Stimulated activated CD8-positive, alpha-beta memory T cell treated with anti-CD3 and anti-CD28 coated beads, Interleukin-7, amount 100 ng/mL, for 4 hours (primary cell): ENCODE measurements at regions not wholly inside any gene's neighbourhood (a gene's known extent, or its start where the extent isn't known, plus 50 kb on each side); places are given as distances from the start of the nearest gene placed in this dataset.

Experiments used
- DNase-seq, 2 donors: peaks; one replicate each; pipeline ENCODE4 v3.0.0-alpha.2; 2020; ENCODE audit warnings: low read depth in 2 of 2

DNA sequence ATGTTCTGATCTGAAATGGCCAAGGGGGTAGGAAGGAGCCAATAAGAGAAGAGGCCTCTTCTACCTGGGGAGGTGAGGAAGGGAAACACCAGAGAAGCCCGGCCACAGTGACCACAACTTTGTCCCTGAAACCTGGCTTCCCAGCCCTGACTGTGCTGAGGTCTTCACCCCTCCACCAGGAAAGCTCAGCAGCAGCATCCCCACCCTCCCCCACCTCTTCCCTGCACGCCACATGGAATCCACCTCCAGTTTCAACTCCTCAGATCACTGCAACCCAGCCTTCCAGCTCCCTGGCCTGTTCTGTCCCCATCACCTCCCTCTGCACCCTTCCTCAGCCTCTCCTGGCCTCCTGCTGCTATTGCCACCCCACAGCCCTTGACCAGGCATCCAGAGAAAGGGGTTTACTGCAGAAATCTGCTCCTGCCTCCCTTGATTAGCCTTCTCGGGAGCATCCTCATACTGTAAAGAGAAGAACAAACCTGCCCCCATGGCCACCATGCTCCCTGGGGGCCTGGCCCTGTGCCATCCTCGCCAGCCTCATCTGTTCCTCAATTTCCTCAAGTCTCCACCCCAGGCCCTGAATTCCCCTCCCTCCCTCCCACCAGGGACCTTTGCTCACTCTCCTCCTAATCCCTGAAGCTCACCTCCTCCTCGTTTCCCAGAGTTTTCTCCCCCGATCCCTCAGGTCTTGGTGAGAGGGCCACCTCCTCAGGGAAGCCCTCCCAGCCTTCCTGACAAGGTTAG, 450.9 kb downstream of the MATN1 start:
- no peak for DNase-seq

DNA sequence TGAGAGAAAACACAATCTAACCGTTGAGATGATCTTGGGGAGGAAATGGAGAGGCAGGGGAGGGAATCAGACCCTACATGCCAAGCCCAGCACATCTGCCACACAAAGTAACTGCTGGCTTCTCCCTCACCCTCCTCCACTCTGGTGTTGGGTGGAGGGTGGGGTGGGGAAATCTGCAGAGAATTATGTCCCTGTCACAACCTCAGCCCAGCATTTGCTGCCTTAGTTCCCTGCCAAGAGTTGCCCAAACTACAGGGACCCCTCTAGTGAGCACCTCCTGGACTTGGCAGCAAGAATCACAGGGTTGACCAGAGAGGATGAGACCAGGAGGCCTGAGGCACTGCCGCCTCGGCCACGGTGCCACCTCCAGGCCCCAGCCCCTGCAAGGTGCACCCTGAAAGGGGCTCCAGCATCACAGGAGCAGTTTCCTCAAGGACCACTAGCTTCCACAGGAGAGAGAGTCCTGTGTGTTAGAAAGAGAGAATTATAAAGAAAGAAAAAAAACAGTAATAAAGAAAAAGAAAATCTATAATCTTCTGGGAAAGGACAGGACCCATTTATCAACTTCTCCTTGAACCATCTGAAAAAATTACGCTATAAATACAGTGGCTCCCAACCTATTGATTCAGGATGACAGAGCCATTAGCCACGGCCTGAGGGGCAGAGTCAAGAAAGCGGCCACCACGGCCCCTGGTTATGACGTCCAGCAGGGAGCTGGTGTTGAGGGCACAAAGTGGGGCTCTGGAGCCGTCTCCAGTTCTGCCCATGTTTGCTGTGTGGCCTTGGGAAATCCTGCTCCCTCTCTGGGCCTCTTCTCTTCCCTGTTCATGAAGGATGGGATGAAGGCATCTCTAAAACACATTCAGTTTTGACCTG, 451.7 kb downstream of the MATN1 start:
- no peak for DNase-seq

DNA sequence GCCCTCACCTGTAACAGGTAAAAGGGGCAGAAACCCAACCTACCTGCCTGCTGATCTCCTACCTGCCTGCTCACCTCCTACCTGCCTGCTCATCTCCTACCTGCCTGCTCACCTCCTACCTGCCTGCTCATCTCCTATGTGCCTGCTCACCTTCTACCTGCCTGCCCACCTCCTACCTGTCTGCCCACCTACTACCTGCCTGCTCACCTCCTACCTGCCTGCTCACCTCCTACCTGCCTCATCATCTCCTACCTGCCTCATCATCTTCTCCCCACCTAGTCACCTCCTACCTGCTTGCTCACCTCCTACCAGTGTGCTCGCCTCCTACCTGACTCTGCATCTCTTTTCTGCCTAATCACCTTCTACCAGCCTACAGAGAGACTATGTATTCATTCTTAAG, 452.9 kb downstream of the MATN1 start:
- DNase-seq: no peak

DNA sequence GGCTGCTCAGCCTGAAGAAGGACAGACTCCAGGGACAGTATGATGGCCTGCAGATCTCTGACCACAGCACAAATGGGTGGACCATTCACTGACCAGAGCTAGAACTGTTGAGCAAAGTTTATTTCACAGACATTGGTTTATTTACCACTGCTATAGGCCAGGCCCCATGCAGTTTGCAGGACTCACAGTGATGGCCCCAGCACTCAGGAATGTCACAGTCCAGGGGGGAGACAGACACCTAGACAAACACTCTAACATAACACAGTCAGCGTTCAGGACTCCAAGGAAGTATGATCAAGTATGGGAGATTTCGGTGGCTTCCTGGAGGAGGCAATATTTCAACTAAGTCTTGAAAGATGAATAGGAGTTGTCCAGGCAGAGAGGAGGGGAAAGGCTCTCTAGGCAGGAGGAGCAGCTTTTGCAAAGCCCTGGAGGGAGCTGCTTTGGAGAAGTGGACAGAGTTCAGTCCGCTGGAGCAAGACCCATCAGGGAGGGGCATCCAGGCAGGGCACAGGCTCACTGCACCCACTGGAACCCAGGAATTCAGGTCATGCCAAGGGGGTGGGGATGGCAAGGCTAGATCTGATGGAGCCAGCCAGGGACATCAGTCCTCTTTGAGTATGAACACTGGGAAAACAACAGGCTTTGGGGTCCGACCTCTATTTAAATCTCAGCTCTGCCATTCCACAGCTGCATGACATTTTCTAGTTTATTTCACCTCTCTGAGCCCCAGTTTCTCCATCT, 454.3 kb downstream of the MATN1 start:
- DNase-seq: no peak

DNA sequence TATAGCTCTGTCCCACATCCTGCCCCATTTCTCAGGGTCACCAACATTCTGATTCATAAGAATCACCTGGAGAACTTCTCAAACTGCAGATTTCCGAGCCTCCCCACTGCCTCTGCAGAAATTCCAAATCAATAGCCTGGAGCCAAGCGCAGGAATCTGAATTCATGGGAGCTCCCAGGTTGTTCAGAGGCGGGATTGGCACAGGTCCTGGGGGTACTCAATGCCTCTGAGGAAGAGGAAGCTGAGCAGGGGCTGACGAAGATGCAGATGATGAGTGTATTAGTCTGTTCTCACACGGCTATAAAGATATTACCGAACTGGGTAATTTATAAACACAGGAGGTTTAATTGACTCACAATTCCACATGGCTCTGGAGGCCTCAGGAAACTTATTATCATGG, 455.5 kb downstream of the MATN1 start:
- DNase-seq: no peak

DNA sequence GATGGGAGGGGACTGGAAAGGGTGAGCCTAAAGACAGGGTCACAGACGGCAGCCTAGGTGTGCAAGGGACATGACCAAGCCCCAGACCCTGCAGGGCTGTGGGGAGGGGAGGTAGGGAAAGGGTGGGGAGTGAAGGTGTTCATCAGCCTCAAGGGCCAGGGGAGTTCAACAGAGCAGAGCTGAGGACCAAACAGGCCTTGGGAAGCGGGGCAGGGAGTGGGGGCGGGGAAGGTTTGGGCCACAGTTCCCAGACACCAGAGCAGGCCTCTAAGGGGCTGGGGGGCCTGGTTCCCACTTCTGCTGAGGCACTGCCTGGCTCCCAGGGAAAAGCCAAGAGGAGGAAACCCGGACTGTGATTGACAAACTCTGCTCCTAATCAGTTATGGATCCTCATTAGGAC, 456.3 kb downstream of the MATN1 start:
- DNase-seq: no peak

DNA sequence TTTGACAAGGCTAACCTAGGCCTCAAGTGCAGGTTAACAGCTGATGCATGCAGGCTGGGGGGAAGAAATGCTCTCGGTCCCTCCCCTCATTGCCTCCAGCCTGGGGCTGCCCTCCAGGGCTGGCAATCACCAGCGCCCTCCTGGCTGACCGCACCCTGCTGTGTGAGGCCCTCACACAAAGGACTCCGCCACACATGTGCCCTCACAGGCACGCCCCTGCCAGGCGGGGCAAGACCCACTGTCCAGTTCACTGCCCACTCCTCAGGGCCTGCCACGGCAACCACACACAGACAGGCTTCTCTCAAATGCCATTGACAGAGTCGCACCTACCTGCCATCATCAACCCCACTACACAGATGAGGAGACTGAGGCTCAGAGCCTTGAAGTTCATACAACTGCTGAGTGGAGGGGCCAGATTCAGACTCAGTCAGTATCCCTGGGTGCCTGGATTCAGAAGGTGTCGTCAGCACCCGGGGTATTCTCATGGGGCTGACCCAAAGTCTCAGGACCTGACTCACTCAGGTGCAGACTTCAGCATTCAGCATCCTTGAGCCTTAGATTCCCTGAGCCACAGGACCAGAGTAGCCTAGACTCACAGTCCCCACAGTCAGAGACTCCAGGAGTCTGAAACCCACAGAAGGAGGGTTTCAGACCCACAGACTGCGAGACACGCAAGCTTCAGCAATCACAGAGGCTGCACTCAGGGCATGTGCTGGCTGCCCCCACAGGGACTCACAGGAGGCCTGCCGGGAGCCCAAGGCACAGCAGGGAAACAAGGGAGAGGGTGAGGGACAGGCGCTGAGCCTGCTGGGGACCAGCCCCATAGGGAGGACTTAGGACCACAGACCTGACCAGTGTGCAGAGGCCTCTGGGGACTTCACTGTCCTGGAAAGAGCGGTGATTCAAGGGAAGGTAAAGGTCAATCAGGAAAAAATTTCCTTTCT, 458.0 kb downstream of the MATN1 start:
- DNase-seq: no peak

DNA sequence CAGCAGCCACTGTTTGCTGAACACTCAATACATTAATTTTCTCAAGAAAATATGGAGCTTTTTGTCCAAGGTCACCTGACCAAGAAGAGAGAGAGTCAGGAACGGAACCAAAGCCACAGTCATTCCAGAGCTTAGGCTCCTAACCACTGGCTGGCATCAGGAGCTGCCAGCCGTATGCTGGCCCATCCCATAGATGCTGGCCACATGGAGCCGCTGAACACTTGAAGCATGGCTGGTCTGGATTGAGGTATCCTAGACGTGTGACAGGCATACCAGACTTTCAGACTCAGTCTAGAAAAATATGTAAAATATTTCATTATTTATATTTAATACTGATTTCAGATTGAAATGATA, 458.7 kb downstream of the MATN1 start:
- no peak for DNase-seq

DNA sequence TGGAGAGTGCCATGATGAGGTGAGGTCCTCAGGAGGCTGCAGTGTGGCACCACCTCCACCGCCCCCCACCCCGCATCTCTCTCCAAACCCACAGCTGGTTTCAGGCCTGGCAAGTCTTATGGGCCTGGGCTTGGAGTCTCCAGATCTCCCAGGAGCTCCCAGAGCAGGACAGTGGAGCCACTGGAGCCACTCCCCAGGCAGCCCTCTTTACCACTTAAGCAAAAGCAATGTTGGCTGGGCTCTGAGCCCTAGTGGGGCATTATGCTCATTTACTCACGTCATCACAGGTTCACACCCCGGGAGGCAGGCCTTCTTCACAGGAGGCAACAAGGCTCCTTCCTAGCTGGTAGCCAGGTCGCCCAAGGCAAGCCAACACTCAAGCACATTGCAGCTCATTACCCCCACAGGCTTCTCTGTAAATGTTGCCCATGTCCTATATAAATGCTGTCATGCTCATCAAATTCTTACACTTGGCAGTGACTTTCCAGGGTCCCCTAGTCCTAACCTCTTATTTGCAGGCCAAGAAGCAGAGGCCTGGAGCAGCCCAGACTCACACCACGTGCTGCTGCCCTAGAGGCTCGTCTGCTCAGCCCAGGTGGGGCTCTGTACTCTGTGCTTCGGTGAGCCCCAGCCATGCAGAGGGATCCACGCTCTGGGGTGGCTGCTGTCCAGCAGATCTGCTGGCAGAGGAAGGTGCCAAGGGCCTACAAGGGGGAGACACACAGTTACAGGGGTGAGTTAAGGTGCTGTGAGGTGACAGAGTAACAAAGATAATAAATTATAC, 459.3 kb downstream of the MATN1 start:
- DNase-seq: no peak

DNA sequence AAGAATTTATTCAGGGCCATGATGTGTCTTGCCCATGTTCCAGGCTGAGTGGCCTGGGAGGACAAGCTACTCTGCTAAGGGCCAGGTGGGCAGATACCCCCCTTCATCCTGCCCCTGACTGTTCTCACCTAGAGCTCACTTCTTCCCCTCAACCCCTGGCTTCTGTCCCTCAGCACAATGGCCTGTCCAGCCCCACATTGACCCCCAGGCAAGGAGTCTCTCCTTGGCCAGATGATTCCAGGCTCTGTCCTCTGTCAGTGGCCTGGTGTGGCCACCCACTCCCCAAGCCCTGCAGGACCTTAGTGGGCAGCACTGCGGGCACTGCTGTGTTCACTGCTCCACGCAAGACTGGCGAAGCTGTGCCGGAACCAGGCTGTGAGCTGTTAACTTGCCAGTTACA, 460.0 kb downstream of the MATN1 start:
- DNase-seq: no peak

DNA sequence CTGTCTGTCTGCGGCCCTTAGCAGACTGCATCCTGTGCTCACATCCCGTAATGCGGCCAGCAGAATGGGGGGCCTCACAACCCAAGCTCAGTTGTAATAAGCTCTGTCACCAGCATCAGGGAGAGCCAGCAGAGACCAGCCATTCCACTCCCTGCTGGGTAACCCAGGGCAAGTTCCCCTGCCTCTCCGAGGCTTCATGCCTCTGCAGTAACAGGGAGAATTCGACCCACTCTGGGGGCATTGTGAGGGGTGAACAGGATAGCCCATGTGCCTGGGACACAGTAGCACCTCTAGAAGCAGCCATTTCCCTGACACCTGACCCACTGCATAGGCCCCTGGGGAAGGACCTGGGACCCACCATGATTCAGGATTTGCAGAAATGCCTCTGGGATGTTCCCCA, 461.2 kb downstream of the MATN1 start:
- no peak for DNase-seq

DNA sequence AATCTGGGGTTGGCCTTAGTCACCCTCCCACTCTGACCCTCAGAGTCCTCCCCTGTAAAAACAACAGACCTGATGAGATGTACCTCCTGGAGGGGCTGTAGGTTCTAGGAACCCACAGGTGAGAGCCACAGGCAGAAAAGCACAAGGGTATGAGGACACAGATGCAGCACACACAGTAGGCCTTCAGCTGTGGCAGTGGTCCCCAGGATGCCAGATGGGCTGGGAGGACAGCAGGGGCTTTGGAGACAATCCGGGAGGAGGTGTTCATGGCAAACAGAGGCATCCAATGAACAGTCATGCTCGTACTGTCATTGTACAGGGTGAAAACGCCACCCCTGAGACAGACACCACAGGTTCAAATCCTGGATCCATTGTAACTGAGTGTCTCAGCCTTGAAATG, 463.1 kb downstream of the MATN1 start:
- DNase-seq: no peak

DNA sequence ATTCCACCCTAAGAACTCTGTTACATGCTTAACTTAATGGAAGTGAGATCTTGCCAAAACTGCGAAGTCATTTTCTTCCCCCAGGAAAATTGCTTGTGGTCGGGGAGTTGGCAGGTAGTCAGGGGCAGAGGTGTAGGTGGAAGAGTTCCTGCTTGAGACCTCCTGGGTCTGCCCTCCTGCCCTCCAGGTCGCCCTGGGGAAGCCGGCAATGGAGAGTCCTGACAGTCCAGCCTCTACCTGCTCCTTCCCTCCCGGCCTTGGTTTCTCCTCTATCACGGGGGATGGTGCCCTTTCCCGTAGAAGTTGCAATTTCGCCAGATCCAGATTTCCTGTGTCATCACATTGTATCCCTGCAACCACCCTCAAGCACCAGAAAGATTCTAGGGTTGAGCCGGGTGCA, 463.8 kb downstream of the MATN1 start:
- no peak for DNase-seq

DNA sequence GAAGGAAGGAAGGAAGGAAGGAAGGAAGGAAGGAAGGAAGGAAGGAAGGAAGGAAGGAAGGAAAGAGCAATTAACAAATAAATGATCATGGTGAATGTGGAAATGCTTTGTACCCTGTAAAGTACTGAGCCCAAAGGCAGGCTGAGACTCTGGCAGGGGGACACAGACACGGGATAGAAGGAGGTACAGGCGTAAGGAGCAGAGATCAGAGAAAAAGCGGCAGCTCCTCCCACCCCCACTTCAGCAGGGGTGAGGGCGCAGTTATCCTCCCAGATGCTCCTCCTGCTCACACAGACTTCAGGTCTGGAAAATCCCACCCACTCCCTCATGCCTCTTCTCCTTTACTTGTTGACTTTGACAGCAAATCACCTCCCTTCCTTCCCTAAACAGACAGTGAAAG, 464.5 kb downstream of the MATN1 start:
- no peak for DNase-seq

DNA sequence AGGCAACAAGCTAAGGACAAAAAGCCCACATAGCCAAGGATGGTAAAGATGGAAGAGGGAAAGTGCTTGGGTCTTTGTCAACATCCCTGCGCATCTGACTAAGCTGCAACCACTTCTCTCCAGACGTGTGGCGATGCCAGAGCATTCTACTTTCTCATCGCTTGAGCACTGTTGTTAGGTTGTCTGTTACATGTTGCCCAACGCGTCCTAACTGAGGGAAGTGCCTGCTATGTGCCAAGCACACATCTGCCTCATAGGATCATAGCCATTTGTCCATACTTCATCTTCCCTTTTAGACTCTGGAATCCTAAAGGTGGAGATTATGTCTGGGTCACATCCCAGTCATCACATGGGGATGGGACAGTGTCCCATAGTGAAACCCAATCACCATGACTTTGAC, 464.9 kb downstream of the MATN1 start:
- DNase-seq: no peak

DNA sequence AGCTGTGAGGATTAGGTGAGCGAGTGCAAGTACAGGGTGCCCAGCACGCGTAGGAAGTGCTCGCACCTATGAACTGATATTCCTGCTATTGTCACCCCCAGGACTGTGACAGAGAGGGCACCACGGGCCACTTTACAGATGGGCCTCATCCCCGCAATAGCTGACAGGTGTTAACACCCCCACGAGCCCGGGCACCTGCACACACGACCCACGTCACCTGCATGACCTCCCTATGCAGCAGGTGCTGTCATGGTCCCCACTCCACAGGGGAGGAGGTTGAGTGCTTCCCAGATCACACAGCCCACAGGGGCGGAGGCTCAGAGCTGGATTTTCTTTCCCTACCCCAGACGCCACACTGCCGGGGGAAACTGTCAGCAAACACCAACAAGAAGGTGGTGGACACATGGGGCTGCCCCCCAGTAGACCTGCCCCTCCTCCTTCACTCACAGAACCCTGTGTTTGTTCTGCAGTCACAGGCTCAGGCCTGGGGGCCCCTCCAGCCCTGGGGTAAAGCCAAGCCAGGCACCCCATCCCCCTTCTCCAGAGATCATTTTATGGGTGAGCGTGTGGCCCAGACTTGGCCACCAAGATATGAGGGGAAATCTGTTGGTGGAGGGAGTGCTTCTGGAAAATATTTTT, 465.5 kb downstream of the MATN1 start:
- DNase-seq: no peak

DNA sequence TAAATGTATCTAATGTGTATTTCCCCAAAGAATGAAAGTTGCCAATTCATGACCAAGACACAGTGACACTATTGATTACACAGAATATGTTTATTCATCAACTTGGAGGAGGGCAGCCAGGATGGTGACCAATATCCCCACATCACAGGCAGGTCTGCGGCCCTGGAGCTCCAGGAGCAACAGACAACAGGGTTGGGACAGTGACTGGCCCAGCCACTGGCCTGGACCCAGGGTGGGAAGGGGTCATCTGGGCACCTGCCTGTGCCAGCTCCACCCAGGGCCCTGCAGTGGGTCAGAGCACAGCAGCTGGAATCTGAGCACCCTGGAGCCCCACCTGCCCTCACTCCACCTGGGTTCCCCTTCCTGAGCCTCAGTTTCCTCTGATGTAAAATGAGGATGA, 466.1 kb downstream of the MATN1 start:
- no peak for DNase-seq

DNA sequence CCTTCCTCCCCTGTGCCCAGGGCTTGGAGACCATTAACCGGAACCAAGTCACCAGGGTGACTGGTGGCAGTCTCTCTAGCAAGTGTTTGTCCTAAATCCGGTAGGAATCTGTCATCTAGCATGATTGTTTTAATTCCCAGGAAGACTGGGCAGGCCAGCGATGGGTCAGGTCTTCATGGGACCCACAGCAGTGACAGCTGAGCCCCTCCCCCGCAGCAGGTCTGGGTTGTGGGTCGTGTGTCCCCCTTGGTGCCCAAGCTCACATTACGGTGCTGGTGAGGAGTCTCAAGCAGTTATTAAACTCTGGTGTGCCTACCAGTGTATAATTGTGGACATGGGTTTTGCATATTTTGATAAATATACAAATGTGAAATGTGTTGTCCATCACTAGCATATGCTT, 466.5 kb downstream of the MATN1 start:
- DNase-seq: no peak

DNA sequence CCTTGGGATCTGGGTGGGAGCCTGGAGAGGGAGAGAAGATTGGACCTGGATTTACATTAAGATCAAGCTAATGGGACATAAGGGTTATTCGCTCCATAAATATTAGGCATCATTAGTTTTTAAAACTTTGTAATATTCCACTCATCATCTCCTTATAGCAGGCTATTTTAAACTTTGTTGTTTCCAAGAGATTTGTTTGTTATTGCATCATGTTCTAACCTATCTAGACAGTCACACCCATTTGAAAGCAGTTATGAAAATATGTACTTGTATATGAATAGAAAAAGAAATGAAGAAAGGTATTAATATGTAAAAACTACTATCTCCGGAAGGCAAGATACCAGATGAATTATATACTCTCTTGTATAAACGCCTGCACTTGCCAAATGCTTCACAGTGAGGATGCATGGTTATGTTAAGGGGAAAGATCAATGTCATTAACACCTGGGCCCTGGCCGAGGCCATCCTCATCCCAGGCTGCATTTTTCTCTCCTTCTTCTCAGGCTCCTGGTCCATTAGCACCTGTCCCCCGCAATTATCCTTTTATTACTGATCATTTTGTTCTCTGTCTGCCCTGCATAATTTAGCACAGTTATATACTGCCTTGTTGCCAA, 468.2 kb downstream of the MATN1 start:
- DNase-seq: no peak
